COLO668 (cell line): ENCODE measurements at regions not wholly inside any gene's neighbourhood (a gene's known extent, or its start where the extent isn't known, plus 50 kb on each side); places are given as distances from the start of the nearest gene placed in this dataset.
A peak's percentile ranks its signal among the peaks of the same experiment; 100 is the strongest.

ENCODE experiments used
- DNase-seq: peaks from one replicate; lab custom pipeline; 2025; ENCODE audit not compliant: unreplicated experiment; lab: John Stamatoyannopoulos, UW

DNA sequence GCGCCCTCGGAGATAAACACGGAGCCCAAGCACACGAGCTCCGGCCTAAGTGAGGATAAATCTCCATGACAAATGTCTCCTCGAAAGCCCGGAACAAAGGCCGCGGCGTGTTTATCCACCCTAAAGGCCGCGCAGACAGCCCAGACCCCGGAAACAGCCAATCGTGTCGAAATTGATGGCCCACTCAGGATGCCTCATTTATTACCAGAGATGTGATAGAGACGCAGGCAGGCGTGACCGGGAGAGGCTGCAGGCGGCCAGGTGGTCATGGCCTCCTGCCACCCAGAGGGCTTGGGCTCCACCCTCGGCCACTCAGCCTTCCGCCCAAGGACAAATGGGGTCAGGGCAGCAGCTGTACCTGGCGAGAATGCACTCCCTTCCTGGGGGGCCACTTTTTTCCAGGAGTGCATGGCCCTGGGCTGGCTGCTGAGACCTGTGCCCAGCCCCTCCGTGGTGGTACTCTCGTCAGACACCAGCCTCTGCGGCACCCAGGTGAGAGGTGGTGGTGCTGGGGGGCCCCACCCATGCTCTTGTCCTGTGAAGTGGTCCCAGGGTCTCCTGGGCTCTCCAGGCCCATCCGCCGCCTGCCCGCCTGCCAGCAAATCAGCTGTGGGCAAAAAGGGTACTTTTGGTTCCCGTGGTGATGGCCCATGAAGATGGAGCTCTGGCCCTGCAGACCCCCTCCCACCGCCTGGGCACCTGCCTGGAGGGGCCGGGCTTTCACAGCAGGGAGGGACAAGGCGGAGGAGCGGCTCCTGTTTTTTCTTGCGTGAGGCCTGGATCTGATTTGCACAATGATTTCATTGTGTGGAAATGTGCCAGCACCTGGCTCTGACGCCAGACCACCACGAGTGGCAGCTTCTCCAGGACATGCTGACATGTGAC is 211.5 kb upstream of the C14orf180 start:
- DNase-seq, result peak; percentile 91

DNA sequence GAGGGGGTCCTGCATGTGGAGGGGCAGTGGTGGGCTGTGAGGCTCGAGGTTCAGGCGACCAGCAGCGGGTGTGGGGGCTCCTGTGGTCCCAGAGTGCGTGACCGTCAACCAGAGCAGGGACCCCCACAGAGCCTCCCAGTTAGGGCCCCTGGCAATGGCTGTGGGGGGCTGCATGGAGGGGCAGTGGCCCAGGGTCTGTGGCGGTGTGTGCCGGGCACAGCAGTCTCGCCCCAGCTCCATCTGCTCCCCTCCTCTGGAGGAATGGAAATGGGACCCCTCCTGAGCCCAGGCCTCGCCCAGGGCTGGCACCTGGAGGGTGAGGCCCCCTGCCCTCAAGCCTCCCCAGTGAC is 210.8 kb upstream of the C14orf180 start:
- DNase-seq, result no peak

DNA sequence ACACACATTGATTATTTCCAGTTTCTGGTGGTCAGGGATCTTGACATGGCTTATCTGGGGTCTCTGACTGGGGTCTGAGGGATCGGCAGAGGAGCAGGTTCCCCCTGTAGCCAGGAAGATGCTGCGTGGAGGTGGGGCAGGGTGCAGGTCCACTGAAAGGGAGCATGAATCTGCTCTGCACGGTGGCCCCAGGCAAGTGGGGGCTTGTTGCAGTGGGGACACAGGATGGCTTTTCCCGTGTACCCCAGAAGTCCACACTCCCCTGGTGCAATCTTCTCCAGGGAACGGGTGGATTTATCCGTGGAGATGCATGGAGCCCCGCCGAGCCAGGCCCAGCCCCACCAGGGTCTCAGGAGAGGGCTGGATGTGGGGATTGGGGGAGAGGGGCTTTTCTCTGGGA is 210.4 kb upstream of the C14orf180 start:
- no peak for DNase-seq

DNA sequence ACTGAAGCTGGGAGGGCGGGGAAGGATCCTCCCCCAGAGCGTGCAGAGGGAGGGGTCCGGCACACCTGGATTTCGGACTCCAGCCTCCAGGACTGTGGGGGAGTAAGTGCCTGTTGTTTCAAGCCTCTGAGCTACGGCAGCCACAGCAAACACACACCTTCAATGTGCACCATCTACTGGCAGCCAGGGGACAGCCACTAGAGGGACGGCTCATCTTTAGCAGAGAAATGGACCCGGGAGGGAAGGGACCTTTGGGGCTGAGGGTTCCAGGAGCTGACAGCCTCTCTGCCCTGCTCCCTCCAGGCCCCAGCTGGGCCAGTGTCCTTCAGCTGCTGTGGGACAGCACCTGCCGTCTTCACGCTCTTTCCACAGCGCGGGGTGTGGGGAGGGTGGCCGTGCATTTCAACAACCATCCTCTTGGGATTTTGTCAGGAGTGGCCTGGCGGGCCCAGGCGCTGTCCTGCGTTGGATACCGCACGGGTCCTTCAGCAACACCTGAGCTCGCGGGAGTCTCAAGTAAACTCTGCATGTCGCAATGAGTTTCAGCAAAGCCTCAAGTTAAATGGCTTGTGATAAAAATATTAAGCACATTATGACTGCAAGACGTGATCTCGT is 209.2 kb upstream of the C14orf180 start:
- DNase-seq, result peak; percentile 76

DNA sequence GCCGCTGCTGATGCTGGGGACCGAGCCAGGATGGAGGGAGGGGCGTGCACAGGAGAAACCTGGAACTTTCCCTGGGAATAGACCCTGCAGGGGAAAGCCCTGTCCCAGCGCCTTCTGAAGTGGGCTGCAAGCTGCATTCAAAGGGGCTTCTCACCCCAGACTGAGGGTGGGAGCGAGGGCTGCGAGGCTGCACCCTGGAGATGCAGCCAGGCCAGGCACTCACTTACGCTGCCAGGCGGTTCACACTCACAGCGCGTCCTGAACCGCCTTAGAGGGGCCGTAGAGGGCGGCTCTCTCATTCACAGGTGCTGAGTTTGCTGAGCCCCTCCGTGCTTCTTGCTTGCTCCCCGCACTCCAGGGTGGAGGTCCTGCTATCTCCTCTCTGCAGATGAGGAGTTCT is 208.5 kb upstream of the C14orf180 start:
- no peak for DNase-seq

DNA sequence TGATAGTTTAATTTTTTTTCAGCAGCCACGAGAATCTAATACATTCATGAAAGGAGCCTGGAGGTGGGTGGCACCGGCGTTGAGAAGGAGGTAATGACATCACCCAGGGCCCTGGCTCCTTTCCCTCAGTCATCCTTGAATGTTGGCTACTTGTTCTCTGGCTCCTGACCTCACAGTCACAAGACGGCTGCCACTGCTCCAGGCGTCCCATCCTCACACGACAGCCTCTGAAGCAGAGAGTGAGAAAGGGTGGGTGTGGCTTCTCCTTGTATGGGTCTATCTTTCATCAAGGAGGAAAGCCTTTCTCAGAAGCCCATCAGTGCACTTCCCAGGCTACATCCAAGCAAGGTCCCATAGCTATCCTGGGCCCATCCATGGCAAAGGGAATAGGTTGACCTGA is 207.6 kb upstream of the C14orf180 start:
- DNase-seq, result no peak

DNA sequence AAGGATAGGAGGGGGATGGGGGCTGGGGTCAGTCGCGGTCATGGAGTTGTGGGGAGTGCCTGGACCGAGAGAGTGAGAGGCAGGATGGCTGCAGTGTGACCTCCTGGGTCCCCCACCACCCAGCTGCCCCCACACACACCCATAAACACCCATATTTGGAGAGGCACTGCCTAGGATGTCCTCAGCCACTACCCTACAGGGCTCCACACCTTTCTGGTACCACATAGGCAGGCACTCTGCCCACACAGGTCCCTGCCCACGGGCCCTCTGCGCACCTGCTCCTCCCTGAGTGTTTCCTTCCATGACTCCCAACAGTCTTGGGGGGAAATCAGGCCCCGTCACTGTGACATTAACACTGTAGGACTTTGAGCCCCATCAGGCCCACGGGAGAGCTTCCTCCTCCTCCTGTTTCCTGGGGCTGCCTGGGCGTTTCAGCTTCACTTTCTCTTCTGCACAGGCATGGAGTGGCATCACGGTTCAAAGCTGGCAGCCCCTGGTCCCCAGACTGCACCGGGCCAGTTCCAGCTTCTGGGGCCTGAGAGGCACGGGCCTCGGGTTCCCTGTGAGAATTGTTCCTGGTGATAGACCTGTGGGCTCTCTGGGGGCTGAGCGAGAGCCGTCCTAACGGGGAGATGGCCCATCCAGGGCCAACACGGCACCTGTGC is 207.0 kb upstream of the C14orf180 start:
- DNase-seq, result peak; percentile 53

DNA sequence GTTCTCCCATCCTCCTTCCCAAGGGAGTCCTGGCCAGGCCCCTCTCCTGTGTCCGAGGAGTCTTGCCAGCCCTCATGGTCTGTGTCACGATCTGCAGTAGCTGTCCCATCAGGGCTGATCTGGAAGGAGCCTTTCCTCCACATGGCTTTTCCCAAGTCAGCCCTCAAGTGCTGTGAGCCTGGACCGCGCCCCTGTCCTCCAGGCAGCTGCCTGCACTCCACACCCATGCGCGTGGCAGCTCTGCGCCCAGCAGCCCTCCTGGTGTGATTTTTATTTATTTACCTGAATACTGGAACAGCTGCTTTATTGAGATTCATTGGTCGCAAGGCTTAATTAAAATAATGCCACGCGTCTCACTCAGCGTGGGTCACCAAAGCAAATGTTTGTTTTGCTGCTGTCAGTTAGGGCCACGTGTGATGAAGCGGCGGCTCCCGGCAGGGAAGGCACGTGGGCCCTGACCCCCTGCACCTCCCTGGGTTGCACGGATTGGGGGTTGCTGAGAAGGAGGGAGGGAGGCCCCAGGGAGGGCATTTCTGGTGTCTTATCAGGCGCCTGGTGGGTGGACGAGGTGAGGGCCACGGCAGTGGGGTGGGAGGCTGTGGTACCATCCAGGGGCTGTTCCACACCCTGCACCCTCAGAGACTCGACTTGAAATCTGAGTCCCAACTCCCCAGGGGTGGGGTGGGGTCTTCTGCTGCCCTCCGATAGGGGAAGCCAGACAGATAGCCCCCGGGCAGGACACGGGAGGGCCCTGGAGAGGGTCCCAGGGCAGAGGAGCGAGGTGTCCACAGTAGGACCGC is 206.3 kb upstream of the C14orf180 start:
- peak; percentile 80 for DNase-seq

DNA sequence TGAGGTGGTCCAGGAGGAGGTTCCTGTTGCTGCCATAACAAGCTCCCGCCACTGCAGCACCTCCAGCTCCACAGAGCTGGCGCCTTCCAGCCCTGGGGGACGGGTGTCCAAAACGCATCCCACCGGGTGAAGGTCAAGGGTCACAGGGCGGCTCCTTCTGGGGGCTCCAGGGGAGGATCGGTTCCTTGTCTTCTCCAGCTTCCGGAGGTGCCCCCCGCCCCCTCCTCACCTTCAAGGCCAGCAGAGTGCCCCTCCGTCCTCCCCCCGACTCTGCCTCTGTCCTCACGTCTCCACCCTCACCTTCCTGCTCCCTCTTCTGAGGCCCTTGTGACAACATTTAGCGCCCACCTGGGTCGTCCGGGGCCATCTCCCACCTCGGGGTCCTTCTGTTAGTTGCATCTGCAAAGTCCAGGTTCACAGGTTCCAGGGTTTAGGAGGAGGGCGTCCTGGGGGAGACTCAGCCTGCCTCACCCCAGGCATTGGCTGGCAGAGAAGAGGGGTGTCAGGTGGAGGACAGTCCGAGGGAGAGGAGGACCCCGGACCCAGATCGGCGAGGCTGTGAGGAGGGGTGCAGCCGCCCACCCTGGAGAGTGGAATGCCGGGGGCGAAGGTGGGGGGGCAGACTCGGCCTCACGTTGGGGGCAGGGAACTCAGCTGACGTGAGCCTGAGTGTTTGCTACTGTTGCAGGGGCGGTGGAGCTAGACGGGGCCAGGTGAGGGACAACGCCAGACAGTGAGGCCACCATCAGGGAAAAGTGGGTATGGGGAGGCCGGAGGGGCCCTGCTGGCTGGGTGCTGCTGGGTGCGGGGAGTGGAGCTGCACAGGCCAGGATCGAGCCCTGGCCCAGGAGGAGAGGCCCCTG is 205.5 kb upstream of the C14orf180 start:
- no peak for DNase-seq

DNA sequence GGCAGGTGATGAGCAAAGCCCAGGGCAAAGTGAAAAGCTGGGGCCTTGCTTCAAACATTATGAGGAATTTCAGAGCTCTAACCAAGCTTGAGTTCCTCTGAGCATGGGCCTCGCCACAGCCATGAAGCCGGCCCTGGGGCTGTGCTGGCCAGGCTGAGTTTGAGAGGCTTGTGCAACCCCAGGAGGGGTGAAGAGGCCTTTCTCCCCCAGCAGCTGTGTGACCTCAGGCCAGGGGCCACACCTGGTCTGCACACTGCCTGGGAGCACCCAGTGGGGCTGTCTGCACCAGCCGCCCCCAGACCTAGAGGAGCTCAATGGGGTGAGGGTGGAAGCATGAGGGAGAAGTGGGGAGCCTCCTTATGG is 204.9 kb upstream of the C14orf180 start:
- no peak for DNase-seq

DNA sequence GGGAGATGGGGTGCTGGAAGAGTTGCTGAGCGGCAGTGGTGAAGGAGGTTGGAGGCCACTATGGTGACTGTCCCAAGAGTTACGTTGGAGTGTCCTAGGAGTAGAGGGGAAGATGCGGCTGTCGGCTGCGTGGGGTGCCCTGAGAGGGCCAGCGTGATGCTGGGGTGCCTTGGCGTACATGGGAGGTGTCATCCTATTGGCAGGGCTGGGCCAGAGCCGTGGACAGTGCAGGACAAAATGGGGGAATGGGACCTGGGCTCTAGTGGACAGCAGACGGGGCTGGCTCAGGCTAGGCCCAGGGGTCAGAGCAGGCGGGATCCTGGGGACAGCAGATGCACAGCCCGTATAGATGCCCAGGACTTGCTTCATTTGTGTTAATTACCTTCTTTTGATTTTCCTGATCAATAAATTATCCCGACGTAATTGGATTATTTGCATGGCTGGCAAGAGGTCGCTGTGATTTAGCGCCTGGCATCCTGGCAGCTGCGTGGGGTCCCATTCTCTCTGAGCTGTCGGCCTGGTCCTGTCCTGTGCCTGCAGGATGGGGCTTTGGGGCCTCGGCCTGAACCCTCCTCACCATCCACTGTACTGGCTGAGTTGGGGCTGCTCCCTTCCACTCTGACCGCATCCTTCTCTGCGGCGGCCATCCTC is 203.9 kb upstream of the C14orf180 start:
- DNase-seq, result no peak

DNA sequence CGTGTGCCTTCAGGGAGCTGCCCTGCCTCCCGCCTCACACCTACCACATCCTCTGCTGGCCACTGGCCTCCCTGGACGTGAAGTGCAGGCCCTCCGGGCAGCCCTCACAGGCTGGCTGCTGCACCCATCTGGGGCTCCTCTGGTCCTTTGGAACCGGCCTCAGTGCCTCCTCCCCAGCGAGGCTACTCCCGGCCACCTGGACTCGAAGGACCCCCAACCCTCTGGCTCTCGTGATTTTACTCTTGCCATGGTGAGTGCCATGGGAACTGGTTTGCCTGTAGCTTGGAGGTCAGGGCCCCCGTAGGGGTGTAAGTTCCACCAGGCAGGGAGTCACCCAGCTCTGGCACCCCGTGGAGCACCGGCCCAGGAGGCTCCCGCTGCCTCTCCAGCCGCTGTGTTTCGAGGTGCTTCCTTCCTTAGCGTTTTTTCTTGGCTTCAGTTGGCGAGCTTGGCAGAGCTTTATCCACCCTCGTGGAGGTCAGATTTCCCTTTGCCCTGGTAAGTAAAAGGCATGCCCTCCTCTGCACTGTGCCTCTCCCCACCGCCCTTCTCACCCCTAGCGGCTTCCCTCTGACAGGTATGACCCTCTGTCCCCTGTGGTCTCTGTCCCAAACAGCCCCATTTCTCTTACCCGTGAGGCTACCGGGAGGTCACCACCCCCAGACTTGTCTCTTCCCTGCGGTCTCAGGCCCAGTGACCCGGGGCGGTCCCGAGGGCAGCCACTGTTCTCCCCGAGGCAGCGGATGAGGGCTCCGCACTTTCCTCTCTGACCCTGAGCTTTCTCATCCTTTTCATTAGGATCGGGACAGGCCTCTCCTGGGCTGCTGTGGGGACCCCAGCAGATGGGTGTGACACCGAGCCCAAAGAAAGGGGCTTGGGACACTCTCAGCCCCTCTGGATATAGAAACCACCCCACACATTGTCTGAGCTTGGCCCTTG is 203.1 kb upstream of the C14orf180 start:
- DNase-seq, result no peak

DNA sequence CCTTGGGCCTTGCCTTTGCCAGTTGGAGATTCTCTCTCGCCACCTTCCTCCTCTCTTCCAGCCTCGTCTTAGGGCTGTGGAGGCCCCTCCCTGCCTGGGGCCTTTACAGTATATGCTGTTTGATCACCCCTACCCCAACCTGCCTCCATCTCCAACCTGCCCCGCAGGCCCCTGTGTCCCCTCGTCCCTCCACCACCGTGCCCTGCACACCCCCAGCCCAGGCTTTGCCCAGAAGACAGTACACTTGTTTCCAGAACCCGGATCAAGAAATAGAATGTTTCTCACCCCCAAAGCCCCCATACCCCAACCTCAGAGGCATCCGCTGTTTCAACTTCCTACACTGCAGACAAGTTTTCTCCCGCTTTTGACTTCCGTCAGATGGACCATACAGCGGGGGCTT is 202.3 kb upstream of the C14orf180 start:
- DNase-seq, result no peak

DNA sequence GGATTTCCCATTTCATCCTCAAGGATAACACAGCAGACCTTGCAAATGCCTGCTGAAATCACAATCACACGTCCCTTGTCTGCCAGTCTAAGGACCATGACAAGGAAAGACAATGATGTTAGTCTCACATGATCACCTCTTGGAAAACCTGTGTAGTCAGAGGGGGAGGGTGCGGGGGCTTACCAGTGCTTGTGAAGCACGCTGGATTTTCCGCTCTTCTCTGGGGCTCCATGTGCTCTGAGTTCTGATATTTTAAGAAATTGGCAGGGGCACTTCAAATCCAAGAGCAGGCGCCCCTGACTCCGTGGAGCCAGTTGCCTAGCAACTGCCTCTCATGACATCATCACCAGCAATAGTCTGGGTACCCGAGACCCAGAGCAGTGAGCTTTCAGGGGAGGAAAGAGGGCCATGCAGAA is 200.9 kb upstream of the C14orf180 start:
- DNase-seq, result no peak

DNA sequence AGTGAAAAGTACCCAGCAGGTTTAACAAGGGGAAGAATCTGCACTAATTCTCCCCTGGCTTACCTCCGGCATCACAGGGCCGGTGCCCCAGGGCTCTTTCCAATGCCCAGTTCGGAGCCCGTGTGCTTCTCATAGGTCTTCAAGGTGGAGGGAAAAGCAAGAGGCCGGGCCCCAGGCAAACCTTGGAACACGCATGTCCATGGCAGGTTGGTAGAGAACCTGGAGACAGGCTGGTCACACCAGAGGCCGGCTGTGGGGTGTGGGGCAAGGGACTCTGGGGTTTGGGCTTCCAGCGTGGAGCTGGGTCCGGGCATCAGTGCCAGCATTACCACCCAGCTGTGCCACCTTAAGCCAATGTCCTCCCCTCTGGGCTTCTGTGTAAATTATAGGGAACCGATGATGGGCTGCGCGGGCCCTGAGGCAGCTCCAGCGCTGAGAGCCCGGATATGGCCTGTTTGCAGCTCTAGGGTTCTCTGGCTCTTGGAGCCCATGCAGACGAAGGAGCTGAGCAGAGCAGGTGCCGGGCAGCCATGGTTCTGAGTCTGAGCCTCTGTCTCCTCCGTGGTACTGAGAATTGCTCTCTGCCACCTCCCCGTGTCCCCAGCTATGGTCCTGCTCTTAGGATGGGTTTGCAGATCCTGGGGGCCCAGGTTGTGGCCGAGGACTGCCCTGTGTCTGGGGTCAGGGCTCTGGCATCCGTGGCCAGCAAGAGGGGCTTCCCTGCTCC is 197.0 kb upstream of the C14orf180 start:
- DNase-seq, result no peak

DNA sequence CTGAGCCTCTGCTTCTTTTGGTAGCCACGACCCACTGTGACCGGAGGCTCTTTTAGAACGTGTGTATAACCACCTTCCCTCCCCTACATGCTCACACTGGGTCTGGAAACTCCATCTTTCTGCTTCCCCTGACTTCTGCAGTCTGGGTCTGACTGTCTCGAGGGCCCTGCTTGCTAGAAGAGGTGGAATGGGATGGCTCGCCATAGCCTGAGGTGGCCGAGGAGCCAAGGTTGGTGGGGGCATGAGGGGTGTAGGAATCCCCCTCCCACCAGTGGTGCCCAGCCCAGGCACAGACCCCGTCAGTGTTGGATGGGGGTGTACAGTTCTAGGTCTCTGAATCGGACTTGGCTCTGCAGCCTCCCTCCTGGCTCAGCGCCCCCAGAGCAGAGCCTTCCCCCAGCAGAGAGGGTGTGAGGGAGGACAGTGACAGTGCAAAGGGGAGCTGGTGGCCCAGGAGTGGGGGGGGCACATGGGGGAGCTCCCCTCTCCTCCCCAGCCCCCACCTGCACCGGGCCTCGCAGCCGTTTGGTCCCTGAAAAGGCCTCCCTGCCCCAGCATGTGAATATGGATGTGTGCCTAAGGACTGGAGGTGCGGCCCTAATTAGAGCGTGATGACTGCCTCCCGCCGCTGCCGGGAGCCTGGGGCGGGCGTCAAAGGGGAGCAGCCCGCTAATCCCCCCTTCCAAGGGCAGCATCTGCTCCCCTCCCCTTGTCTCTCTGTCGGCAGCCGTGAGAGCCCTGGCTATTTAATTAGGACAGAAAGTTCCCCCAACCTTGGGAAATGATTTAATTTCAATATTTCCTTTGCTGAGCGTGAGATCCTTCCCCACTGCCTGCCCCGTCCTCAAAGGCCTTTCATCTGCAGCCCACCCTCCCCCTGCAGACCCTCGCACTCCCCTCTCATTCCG is 196.2 kb upstream of the C14orf180 start:
- DNase-seq, result no peak
